Tibial artery (tissue), 4 donors: ENCODE measurements at regions not wholly inside any gene's neighbourhood (a gene's known extent, or its start where the extent isn't known, plus 50 kb on each side); places are given as distances from the start of the nearest gene placed in this dataset.

Source experiments
- DNase-seq, 2 donors: peaks; one replicate each; pipeline ENCODE4 v3.0.0-alpha.2; 2019
- H3K27ac ChIP-seq, 2 donors: fragments of 200-600 bp; sonication (generic) in 1 of 2; 1 replicate in 1 of 2; 2 replicates in 1 of 2; pipeline ENCODE4 v1.5.1; 2018 to 2019; ENCODE audit warnings: mild to moderate bottlenecking in 1 of 2
- H3K27me3 ChIP-seq, 2 donors: fragments of 200-600 bp; sonication (generic) in 1 of 2; one replicate each; pipeline versions ENCODE4 v1.5.1 to v1.6.0; 2016 to 2019
- H3K36me3 ChIP-seq, 3 donors: fragments of 200-600 bp; sonication (generic) in 2 of 3; one replicate each; pipeline ENCODE4 v1.5.1; 2016 to 2019; ENCODE audit warnings: mild to moderate bottlenecking in 2 of 3
- H3K4me1 ChIP-seq, 4 donors: fragments of 200-600 bp; sonication (generic) in 2 of 4; 1 replicate in 3 of 4; 2 replicates in 1 of 4; pipeline ENCODE4 v1.5.1; 2016 to 2019
- H3K4me3 ChIP-seq, 2 donors: fragments of 200-600 bp; sonication (generic) in 1 of 2; 1 replicate in 1 of 2; 2 replicates in 1 of 2; pipeline ENCODE4 v1.5.1; 2018 to 2019; ENCODE audit warnings: mild to moderate bottlenecking in 2 of 2
- H3K9me3 ChIP-seq, 3 donors: fragments of 200-600 bp; sonication (generic) in 1 of 3; one replicate each; pipeline ENCODE4 v1.5.1; 2016 to 2019
- intact Hi-C: fragments of 100-400 bp; cut with DNase I; formaldehyde crosslinking; loops from one replicate; pipeline ENCODE4 v1.15.0; 2023; ENCODE audit warnings: low total_unique reads
- TF ChIP-seq, protein P1 (sequence below), 2 experiments: fragments of 200-600 bp in 1 of 2; fragments of 450-650 bp in 1 of 2; IDR thresholded peaks; one replicate each; pipeline ENCODE4 v1.5.1; 2017 to 2019; ENCODE audit warnings: antibody characterized with exemption in 2 of 2, mild to moderate bottlenecking in 1 of 2, moderate library complexity in 1 of 2

DNA sequence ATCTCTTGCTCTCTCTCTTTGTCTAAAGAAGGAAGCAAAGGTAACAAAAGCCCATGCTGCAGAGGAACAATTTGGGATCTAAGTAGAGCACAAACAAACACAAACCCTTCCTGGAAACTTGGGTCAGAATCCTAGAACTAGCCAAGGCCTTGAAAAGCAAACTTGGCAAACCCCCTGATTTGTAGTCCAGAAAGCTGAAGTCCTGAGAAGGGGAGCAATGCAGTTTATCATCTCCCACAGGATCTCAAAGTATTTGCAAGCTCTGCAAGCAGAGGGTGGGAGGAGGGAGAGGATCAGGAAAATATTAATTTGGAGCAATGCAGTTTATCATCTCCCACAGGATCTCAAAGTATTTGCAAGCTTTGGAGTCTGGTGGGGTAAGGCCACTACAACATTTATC is 379.5 kb upstream of the FGF13 start:
- Histone ChIP-seq H3K27me3 (no peaks in the 10 kb centered on the region), H3K4me1 (no peaks in the 10 kb centered on the region), H3K4me3 (no peak overlapping the region), H3K27ac (no peak overlapping the region), H3K36me3 (no peaks in the 10 kb centered on the region), H3K9me3 (no peaks in the 10 kb centered on the region)
- no peak for DNase-seq
- intact Hi-C loops: no loop called here
- TF ChIP-seq, protein P1, sequence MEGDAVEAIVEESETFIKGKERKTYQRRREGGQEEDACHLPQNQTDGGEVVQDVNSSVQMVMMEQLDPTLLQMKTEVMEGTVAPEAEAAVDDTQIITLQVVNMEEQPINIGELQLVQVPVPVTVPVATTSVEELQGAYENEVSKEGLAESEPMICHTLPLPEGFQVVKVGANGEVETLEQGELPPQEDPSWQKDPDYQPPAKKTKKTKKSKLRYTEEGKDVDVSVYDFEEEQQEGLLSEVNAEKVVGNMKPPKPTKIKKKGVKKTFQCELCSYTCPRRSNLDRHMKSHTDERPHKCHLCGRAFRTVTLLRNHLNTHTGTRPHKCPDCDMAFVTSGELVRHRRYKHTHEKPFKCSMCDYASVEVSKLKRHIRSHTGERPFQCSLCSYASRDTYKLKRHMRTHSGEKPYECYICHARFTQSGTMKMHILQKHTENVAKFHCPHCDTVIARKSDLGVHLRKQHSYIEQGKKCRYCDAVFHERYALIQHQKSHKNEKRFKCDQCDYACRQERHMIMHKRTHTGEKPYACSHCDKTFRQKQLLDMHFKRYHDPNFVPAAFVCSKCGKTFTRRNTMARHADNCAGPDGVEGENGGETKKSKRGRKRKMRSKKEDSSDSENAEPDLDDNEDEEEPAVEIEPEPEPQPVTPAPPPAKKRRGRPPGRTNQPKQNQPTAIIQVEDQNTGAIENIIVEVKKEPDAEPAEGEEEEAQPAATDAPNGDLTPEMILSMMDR (IDR thresholded peaks at IDR 0.05): no peak

- H3K4me3 ChIP-seq: no peak overlapping the region
- H3K36me3 ChIP-seq: no peaks in the 10 kb centered on the region
- TF ChIP-seq, protein P1 (IDR thresholded peaks at IDR 0.05): no peak
- no peak overlapping the region for H3K27ac ChIP-seq
- no peaks in the 10 kb centered on the region for H3K9me3 ChIP-seq
- DNase-seq: no peak
- intact Hi-C loops: no loop called here
- H3K27me3 ChIP-seq: no peaks in the 10 kb centered on the region
- no peaks in the 10 kb centered on the region for H3K4me1 ChIP-seq
Observed at GRCh38 chrX:139086246-139086645, 374.7 kb upstream of the FGF13 start.

GRCh38 chrX:139085404-139085803 is 373.9 kb upstream of the FGF13 start:
- Histone ChIP-seq H3K4me3 (no peak overlapping the region), H3K4me1 (no peaks in the 10 kb centered on the region), H3K27ac (no peak overlapping the region), H3K9me3 (no peaks in the 10 kb centered on the region), H3K27me3 (no peaks in the 10 kb centered on the region), H3K36me3 (no peaks in the 10 kb centered on the region)
- no peak for DNase-seq
- TF ChIP-seq, protein P1 (IDR thresholded peaks at IDR 0.05): no peak
- intact Hi-C loops: no loop called here

- H3K4me3 ChIP-seq: no peak overlapping the region
- no peaks in the 10 kb centered on the region for H3K36me3 ChIP-seq
- intact Hi-C loops: no loop called here
- TF ChIP-seq, protein P1 (IDR thresholded peaks at IDR 0.05): no peak
- H3K27me3 ChIP-seq: no peaks in the 10 kb centered on the region
- no peaks in the 10 kb centered on the region for H3K4me1 ChIP-seq
- H3K9me3 ChIP-seq: no peaks in the 10 kb centered on the region
- no peak overlapping the region for H3K27ac ChIP-seq
- no peak for DNase-seq
Observed at GRCh38 chrX:139083191-139083590, 371.7 kb upstream of the FGF13 start.

DNA sequence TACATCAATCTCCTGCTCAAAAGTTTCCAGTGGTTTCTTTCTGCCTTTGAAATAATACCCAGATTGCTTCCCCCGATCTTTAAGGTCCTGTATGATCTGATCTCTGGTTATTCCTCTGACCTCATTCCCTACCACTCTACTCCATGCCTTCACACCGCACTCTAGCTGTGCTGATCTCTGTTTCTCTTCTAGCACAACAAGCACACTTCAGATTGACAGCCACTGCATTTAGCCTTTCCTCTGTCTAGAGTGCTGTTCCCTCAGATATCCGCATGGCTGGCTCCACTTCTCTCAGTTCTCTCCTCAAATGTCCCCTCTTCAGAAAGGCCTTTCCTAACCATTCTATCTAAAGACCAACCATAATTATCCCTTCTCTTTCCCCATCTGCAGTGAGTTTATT is 370.4 kb upstream of the FGF13 start:
- intact Hi-C loops: no loop called here
- DNase-seq: no peak
- no peak overlapping the region for H3K4me3 ChIP-seq
- H3K27ac ChIP-seq: no peak overlapping the region
- no peaks in the 10 kb centered on the region for H3K9me3 ChIP-seq
- H3K27me3 ChIP-seq: no peaks in the 10 kb centered on the region
- TF ChIP-seq, protein P1 (IDR thresholded peaks at IDR 0.05): no peak
- H3K4me1 ChIP-seq: no peaks in the 10 kb centered on the region
- H3K36me3 ChIP-seq: no peaks in the 10 kb centered on the region

DNA sequence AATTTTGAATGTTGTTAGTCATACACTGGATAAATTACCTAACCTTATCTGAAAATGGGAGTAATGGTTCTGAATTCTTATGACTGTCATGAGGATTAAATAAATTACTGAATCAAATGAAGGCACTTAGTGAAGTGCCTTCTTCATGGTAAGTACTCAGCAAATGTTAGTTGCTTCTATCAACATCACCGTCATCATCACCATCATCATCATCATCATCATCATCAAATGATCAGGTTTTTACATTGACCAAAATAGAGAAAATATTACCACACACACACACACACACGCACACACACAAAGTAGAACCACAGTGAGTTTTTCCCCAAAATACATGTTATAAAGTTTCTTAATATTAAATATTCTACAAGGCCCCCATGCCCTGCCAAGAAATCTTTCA is 368.3 kb upstream of the FGF13 start:
- no peaks in the 10 kb centered on the region for H3K4me1 ChIP-seq
- H3K27ac ChIP-seq: no peak overlapping the region
- TF ChIP-seq, protein P1 (IDR thresholded peaks at IDR 0.05): no peak
- H3K27me3 ChIP-seq: no peaks in the 10 kb centered on the region
- H3K36me3 ChIP-seq: no peaks in the 10 kb centered on the region
- intact Hi-C loops: no loop called here
- H3K4me3 ChIP-seq: no peak overlapping the region
- no peak for DNase-seq
- no peaks in the 10 kb centered on the region for H3K9me3 ChIP-seq
